ENCODE measurements at regions not wholly inside any gene's neighbourhood (a gene's known extent, or its start where the extent isn't known, plus 50 kb on each side); places are given as distances from the start of the nearest gene placed in this dataset.

DNA sequence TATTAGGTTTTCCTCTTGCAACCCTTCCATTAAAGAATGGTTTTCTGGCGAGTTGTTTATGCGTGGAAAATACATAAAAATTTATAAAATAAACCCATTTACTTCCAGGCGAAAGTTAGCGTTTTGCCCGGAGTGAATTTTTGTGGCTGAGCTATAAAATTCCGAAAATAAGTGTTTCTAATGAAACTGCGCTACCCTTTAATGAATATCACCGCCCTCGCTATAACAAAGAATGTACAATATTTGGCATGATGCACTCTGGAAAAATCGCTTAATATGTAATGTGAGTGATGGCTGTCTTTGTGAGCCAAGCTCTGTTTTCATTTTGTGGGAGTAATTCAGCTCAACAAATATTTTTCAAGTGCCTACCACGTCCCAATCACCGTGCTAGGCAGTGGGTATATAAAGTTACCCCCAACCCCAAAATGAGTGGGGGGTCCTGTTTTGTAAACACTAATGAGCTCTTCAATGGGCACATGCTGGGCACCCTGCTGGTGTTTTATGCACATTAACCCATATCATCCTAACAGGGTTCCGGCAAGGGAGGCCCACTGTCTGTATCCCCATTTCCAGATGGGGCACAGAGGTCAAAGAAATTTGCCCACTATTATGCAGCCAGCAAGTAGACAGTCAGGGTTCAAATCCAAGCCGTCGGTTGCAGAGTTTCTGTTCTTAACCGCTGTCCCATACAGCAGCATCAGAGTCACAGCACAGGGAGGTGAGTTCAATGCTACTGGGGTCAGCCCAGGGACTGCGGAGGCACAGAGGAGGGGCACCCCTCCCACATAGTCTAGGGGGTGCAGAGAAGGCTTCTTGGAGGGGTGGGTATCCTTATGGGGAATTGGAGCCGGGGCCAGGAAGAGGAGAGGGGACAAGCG is 65.7 kb upstream of the STX18 start:
- TF ChIP-seq MAFK (IDR thresholded peaks at IDR 0.05; ENCODE audit: low read length) (no peak), ARNT (IDR thresholded peaks at IDR 0.05) (no peak), ARID2 (IDR thresholded peaks at IDR 0.05) (no peak), PRPF4 (IDR thresholded peaks at IDR 0.05; ENCODE audit: insufficient read depth, low read depth, low read length, poor library complexity, severe bottlenecking) (no peak), ZNF146 (CRISPR knock-in tag; IDR thresholded peaks at IDR 0.05; ENCODE audit: unreplicated experiment) (no peak), NFE2L1 (tag; IDR thresholded peaks at IDR 0.05; ENCODE audit: borderline replicate concordance, low read depth) (no peak), FOXA1 (IDR thresholded peaks at IDR 0.05; ENCODE audit: borderline replicate concordance) (no peak), POLR2A (conservative IDR thresholded peaks at IDR 0.05) (no peak), EZH2 (IDR thresholded peaks at IDR 0.05; ENCODE audit: borderline replicate concordance, low read depth, low read length) (no peak), TBL1XR1 (IDR thresholded peaks at IDR 0.05; ENCODE audit: low read length in 2 of 2) (no peak)
- TF ChIP-seq, protein P1, sequence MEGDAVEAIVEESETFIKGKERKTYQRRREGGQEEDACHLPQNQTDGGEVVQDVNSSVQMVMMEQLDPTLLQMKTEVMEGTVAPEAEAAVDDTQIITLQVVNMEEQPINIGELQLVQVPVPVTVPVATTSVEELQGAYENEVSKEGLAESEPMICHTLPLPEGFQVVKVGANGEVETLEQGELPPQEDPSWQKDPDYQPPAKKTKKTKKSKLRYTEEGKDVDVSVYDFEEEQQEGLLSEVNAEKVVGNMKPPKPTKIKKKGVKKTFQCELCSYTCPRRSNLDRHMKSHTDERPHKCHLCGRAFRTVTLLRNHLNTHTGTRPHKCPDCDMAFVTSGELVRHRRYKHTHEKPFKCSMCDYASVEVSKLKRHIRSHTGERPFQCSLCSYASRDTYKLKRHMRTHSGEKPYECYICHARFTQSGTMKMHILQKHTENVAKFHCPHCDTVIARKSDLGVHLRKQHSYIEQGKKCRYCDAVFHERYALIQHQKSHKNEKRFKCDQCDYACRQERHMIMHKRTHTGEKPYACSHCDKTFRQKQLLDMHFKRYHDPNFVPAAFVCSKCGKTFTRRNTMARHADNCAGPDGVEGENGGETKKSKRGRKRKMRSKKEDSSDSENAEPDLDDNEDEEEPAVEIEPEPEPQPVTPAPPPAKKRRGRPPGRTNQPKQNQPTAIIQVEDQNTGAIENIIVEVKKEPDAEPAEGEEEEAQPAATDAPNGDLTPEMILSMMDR (IDR thresholded peaks at IDR 0.05 in 2 of 3, conservative IDR thresholded peaks at IDR 0.05 in 1 of 3; ENCODE audit: insufficient read depth in 2 of 3, low read depth in 1 of 3, low read length in 3 of 3), result no peak

Measured in K562 (cell line).